Right atrium auricular region (tissue), 2 donors: ENCODE measurements at regions not wholly inside any gene's neighbourhood (a gene's known extent, or its start where the extent isn't known, plus 50 kb on each side); places are given as distances from the start of the nearest gene placed in this dataset.
"Not testable (repeated sequence)": the region's sequence is repeated elsewhere in the genome, so short reads cannot be mapped to it uniquely, and the experiment has no call there.

Experiments used
- DNase-seq: peaks from one replicate; pipeline ENCODE4 v3.0.0-alpha.2; 2019; ENCODE audit warnings: low spot score
- H3K27ac ChIP-seq, 2 donors: fragments of 200-600 bp; sonication (generic); 1 replicate in 1 of 2; 2 replicates in 1 of 2; pipeline ENCODE4 v1.5.1; 2016 to 2019
- H3K27me3 ChIP-seq, 2 donors: fragments of 200-600 bp; sonication (generic); one replicate each; pipeline versions ENCODE4 v1.5.1 to v1.6.0; 2017 to 2019
- H3K36me3 ChIP-seq: fragments of 200-600 bp; sonication (generic); one replicate; pipeline ENCODE4 v1.5.1; 2016
- H3K4me1 ChIP-seq, 2 donors: fragments of 200-600 bp; sonication (generic); one replicate each; pipeline versions ENCODE4 v1.5.1 to v1.6.0; 2017 to 2019
- H3K4me3 ChIP-seq, 2 donors: fragments of 200-600 bp; sonication (generic); 1 replicate in 1 of 2; 2 replicates in 1 of 2; pipeline ENCODE4 v1.5.1; 2017 to 2019; ENCODE audit warnings: mild to moderate bottlenecking in 1 of 2, moderate library complexity in 1 of 2
- H3K9me3 ChIP-seq, 2 donors: fragments of 200-600 bp; sonication (generic); one replicate each; pipeline ENCODE4 v1.5.1; 2019
- CTCF ChIP-seq, 2 donors: fragments of 200-600 bp; sonication (generic); IDR thresholded peaks; one replicate each; pipeline ENCODE4 v1.5.1; 2019; ENCODE audit warnings: antibody characterized with exemption in 2 of 2

DNA sequence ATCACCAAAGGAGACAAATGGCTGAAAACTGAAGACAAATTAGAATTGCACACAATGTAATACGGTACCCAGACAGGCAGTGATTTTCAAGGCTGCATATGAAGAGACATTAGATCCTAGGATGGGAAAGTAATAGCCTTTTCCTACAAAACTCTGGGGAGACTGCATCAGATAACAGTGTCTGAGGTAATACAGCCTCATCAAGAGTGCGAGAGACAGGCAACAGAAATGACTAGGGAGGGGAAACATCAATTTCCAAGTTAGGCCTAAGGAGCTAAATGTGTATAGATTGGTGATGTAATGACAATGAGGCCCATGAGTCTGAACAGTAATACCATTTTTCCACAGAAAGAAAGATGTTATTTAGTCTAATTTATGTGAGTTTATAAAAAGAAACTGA, 200.3 kb downstream of the HTR1B start:
- Histone ChIP-seq H3K9me3 (no peaks in the 10 kb centered on the region), H3K27ac (no peak overlapping the region)

GRCh38 chr6:77251801-77252200, 211.5 kb downstream of the HTR1B start:
- DNase-seq, H3K36me3 ChIP-seq, H3K4me1 ChIP-seq, H3K27ac ChIP-seq, H3K4me3 ChIP-seq, H3K27me3 ChIP-seq, H3K9me3 ChIP-seq: not testable (repeated sequence)

More for the DNA sequence above, 200.3 kb downstream of the HTR1B start:
- no peak for DNase-seq
- Histone ChIP-seq H3K36me3 (no peaks in the 10 kb centered on the region), H3K4me1 (no peaks in the 10 kb centered on the region), H3K4me3 (no peak overlapping the region), H3K27me3 (no peaks in the 10 kb centered on the region)
- no peak for TF ChIP-seq CTCF (IDR thresholded peaks at IDR 0.05)

DNA sequence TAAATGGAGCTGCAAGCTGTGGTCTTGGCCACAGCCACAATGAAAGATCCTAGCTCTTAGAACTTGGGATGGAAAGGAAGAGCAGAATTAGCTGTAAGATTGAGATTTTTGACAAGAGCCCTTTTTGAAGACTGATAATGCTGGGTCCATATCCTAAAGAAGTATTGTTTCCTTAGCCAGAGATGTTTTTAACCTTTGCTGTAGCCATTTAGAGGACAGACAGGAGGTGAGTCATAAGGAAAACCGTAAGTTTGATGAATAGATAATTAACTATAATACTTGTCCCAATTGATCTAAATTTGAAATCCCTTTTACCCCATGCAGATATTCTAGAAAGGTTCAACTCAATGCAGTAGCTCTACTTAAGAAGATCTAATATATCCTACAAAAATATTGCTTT, 213.7 kb downstream of the HTR1B start:
- H3K36me3 ChIP-seq, result no peaks in the 10 kb centered on the region
- H3K9me3 ChIP-seq, result no peaks in the 10 kb centered on the region
- no peaks in the 10 kb centered on the region for H3K27me3 ChIP-seq
- DNase-seq, result no peak
- H3K4me1 ChIP-seq, result no peaks in the 10 kb centered on the region
- H3K27ac ChIP-seq, result no peak overlapping the region
- TF ChIP-seq CTCF (IDR thresholded peaks at IDR 0.05), result no peak
- no peak overlapping the region for H3K4me3 ChIP-seq

GRCh38 chr6:77245026-77245425, 218.3 kb downstream of the HTR1B start:
- no peaks in the 10 kb centered on the region for H3K4me1 ChIP-seq
- DNase-seq, result no peak
- no peak overlapping the region for H3K27ac ChIP-seq
- no peak overlapping the region for H3K4me3 ChIP-seq
- TF ChIP-seq CTCF (IDR thresholded peaks at IDR 0.05), result no peak
- no peaks in the 10 kb centered on the region for H3K36me3 ChIP-seq
- no peaks in the 10 kb centered on the region for H3K9me3 ChIP-seq
- no peaks in the 10 kb centered on the region for H3K27me3 ChIP-seq

GRCh38 chr6:77231438-77232305, 231.6 kb downstream of the HTR1B start:
- Histone ChIP-seq H3K4me3 (no peak overlapping the region), H3K4me1 (no peaks in the 10 kb centered on the region), H3K27ac (no peak overlapping the region), H3K9me3 (no peaks in the 10 kb centered on the region), H3K27me3 (no peaks in the 10 kb centered on the region), H3K36me3 (no peaks in the 10 kb centered on the region)
- TF ChIP-seq CTCF (IDR thresholded peaks at IDR 0.05), result no peak
- no peak for DNase-seq

- Histone ChIP-seq H3K4me3 (no peak overlapping the region), H3K36me3 (no peaks in the 10 kb centered on the region), H3K27ac (no peak overlapping the region), H3K4me1 (no peaks in the 10 kb centered on the region), H3K27me3 (no peaks in the 10 kb centered on the region), H3K9me3 (no peaks in the 10 kb centered on the region)
- TF ChIP-seq CTCF (IDR thresholded peaks at IDR 0.05), result no peak
- no peak for DNase-seq
These were observed 235.0 kb downstream of the HTR1B start for GRCh38 chr6:77228279-77228678.
